Right lobe of liver (tissue), 4 donors: ENCODE measurements at regions not wholly inside any gene's neighbourhood (a gene's known extent, or its start where the extent isn't known, plus 50 kb on each side); places are given as distances from the start of the nearest gene placed in this dataset.

Source experiments
- POLR2A ChIP-seq: fragments of 450-650 bp; IDR thresholded peaks from one replicate; pipeline ENCODE4 v1.6.1; 2017; ENCODE audit warnings: antibody characterized with exemption, mild to moderate bottlenecking
- TF ChIP-seq, protein P1 (sequence below), 4 donors: fragments of 200-600 bp in 3 of 4; fragments of 450-650 bp in 1 of 4; IDR thresholded peaks; one replicate each; pipeline versions ENCODE4 v1.5.1 to v1.8.0; 2016 to 2022; ENCODE audit warnings: antibody characterized with exemption in 4 of 4, mild to moderate bottlenecking in 2 of 4
- donor health status: DM: no; HTN: no; CAD: no.
- donor health status: DM: no; HTN: no; CAD: no.
- donor health status: DM: no; HTN: yes; CAD: no.

DNA sequence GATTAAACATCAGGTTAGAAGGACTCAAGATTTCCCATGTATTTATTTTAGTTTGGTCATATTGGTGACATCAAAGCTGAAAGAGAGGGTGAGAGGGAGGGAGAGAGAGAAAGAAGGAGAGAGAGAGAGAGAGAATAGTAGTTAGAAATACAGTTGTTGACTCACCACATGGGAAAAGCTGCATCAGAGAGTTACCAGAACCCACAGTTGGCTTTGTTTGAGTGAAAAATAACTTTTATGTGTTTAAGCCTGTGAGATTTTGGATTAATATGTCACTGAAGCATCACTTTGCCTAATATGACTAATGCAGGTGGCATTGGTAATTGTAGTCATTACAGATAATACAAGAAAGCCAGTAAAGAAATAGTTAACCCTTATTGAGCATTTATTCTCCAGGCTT is 303.9 kb downstream of the REEP3 start:
- TF ChIP-seq, protein P1, sequence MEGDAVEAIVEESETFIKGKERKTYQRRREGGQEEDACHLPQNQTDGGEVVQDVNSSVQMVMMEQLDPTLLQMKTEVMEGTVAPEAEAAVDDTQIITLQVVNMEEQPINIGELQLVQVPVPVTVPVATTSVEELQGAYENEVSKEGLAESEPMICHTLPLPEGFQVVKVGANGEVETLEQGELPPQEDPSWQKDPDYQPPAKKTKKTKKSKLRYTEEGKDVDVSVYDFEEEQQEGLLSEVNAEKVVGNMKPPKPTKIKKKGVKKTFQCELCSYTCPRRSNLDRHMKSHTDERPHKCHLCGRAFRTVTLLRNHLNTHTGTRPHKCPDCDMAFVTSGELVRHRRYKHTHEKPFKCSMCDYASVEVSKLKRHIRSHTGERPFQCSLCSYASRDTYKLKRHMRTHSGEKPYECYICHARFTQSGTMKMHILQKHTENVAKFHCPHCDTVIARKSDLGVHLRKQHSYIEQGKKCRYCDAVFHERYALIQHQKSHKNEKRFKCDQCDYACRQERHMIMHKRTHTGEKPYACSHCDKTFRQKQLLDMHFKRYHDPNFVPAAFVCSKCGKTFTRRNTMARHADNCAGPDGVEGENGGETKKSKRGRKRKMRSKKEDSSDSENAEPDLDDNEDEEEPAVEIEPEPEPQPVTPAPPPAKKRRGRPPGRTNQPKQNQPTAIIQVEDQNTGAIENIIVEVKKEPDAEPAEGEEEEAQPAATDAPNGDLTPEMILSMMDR (IDR thresholded peaks at IDR 0.05) = no peak
- no peak for TF ChIP-seq POLR2A
